ENCODE measurements at regions not wholly inside any gene's neighbourhood (a gene's known extent, or its start where the extent isn't known, plus 50 kb on each side); places are given as distances from the start of the nearest gene placed in this dataset.
"Not testable (repeated sequence)": the region's sequence is repeated elsewhere in the genome, so short reads cannot be mapped to it uniquely, and the experiment has no call there.

- Histone ChIP-seq H3K9me3 (ENCODE audit: insufficient read depth, low read depth, low read length) (no peaks in the 10 kb centered on the region), H3K36me3 (ENCODE audit: insufficient read depth, low read length) (no peaks in the 10 kb centered on the region), H3K27ac (ENCODE audit: low read depth, low read length) (no peak overlapping the region), H3K4me3 (ENCODE audit: low read length) (no peak overlapping the region), H3K4me1 (ENCODE audit: insufficient read depth, low read length) (peaks cover 11% of the 10 kb centered on the region), H3K27me3 (ENCODE audit: insufficient read depth, low read length) (no peaks in the 10 kb centered on the region), H3K9ac (ENCODE audit: low read depth, low read length) (no peak overlapping the region)
- WGBS, result 76% methylated on average over 6 of the region's 6 CpGs
These were observed 56.5 kb upstream of the PTPN1 start for GRCh38 chr20:50453533-50454244.

- H3K27ac ChIP-seq (ENCODE audit: low read depth, low read length); H3K4me3 ChIP-seq (ENCODE audit: low read length); H3K27me3 ChIP-seq (ENCODE audit: insufficient read depth, low read length); H3K36me3 ChIP-seq (ENCODE audit: insufficient read depth, low read length); H3K9me3 ChIP-seq (ENCODE audit: insufficient read depth, low read depth, low read length); H3K9ac ChIP-seq (ENCODE audit: low read depth, low read length): not testable (repeated sequence)
- peaks cover 11% of the 10 kb centered on the region for H3K4me1 ChIP-seq (ENCODE audit: insufficient read depth, low read length)
- WGBS, result 94% methylated on average over 5 of the region's 5 CpGs
These were observed 54.9 kb upstream of the PTPN1 start for GRCh38 chr20:50455245-50455644.

- Histone ChIP-seq H3K36me3 (ENCODE audit: insufficient read depth, low read length) (no peaks in the 10 kb centered on the region), H3K9ac (ENCODE audit: low read depth, low read length) (no peak overlapping the region), H3K4me3 (ENCODE audit: low read length) (no peak overlapping the region), H3K27me3 (ENCODE audit: insufficient read depth, low read length) (no peaks in the 10 kb centered on the region), H3K9me3 (ENCODE audit: insufficient read depth, low read depth, low read length) (no peaks in the 10 kb centered on the region), H3K27ac (ENCODE audit: low read depth, low read length) (no peak overlapping the region), H3K4me1 (ENCODE audit: insufficient read depth, low read length) (peaks cover 8% of the 10 kb centered on the region)
- WGBS, result 84% methylated on average over 19 of the region's 19 CpGs
These were observed 54.3 kb upstream of the PTPN1 start for GRCh38 chr20:50455656-50456451.

- H3K36me3 ChIP-seq (ENCODE audit: insufficient read depth, low read length), result no peaks in the 10 kb centered on the region
- no peak overlapping the region for H3K27ac ChIP-seq (ENCODE audit: low read depth, low read length)
- H3K9me3 ChIP-seq (ENCODE audit: insufficient read depth, low read depth, low read length), result no peaks in the 10 kb centered on the region
- peaks cover under 1% of the 10 kb centered on the region; the same call in 1 of the 2 replicates for H3K4me1 ChIP-seq (ENCODE audit: insufficient read depth, low read length)
- H3K9ac ChIP-seq (ENCODE audit: low read depth, low read length), result no peak overlapping the region
- H3K27me3 ChIP-seq (ENCODE audit: insufficient read depth, low read length), result no peaks in the 10 kb centered on the region
- 83% methylated on average over 8 of the region's 8 CpGs for WGBS
- H3K4me3 ChIP-seq (ENCODE audit: low read length), result no peak overlapping the region
These were observed 53.5 kb upstream of the PTPN1 start for GRCh38 chr20:50456452-50457324.

- no peak overlapping the region for H3K4me3 ChIP-seq (ENCODE audit: low read length)
- 94% methylated on average over 2 of the region's 2 CpGs for WGBS
These were observed 50.9 kb upstream of the PTPN1 start for GRCh38 chr20:50459124-50459918.

GRCh38 chr20:50460115-50460607 lies 50.0 kb upstream of the PTPN1 start:
- no peaks in the 10 kb centered on the region for H3K36me3 ChIP-seq (ENCODE audit: insufficient read depth, low read length)
- no peaks in the 10 kb centered on the region for H3K4me1 ChIP-seq (ENCODE audit: insufficient read depth, low read length)
- H3K9ac ChIP-seq (ENCODE audit: low read depth, low read length), result no peak overlapping the region
- H3K4me3 ChIP-seq (ENCODE audit: low read length), result no peak overlapping the region
- 84% methylated on average over 9 of the region's 9 CpGs for WGBS
- no peaks in the 10 kb centered on the region for H3K9me3 ChIP-seq (ENCODE audit: insufficient read depth, low read depth, low read length)
- H3K27ac ChIP-seq (ENCODE audit: low read depth, low read length), result no peak overlapping the region
- H3K27me3 ChIP-seq (ENCODE audit: insufficient read depth, low read length), result no peaks in the 10 kb centered on the region

More at GRCh38 chr20:50459124-50459918, 50.9 kb upstream of the PTPN1 start:
- H3K9ac ChIP-seq (ENCODE audit: low read depth, low read length), result no peak overlapping the region
- no peak overlapping the region for H3K27ac ChIP-seq (ENCODE audit: low read depth, low read length)
- H3K27me3 ChIP-seq (ENCODE audit: insufficient read depth, low read length), result no peaks in the 10 kb centered on the region
- H3K9me3 ChIP-seq (ENCODE audit: insufficient read depth, low read depth, low read length), result no peaks in the 10 kb centered on the region
- no peaks in the 10 kb centered on the region for H3K4me1 ChIP-seq (ENCODE audit: insufficient read depth, low read length)
- no peaks in the 10 kb centered on the region for H3K36me3 ChIP-seq (ENCODE audit: insufficient read depth, low read length)
